ENCODE measurements at regions not wholly inside any gene's neighbourhood (a gene's known extent, or its start where the extent isn't known, plus 50 kb on each side); places are given as distances from the start of the nearest gene placed in this dataset.

GRCh38 chr1:175870217-175870616 is 126.8 kb upstream of the TNR start:
- H3K4me3 ChIP-seq = no peak overlapping the region
- WGBS, 4 donors = 56 to 67% (median 59%) methylated on average over 2 to 3 of the region's 3 CpGs
- H3K27me3 ChIP-seq = no peaks in the 10 kb centered on the region
- H3K9me3 ChIP-seq (replicated peaks in 1 of 3) = no peaks in the 10 kb centered on the region
- H3K27ac ChIP-seq = no peak overlapping the region
- no peaks in the 10 kb centered on the region for H3K36me3 ChIP-seq (replicated peaks in 1 of 2)
- no peak for DNase-seq
- no peaks in the 10 kb centered on the region for H3K4me1 ChIP-seq (replicated peaks in 1 of 2)
- intact Hi-C loops (cut with DNase I) = no loop called here
- no peak for TF ChIP-seq CTCF (IDR thresholded peaks at IDR 0.05)
- no peak for TF ChIP-seq POLR2A (IDR thresholded peaks at IDR 0.05)

- Histone ChIP-seq H3K9me3 (replicated peaks in 1 of 3) (no peaks in the 10 kb centered on the region), H3K4me3 (no peak overlapping the region), H3K27me3 (no peaks in the 10 kb centered on the region), H3K27ac (no peak overlapping the region), H3K36me3 (replicated peaks in 1 of 2) (no peaks in the 10 kb centered on the region), H3K4me1 (replicated peaks in 1 of 2) (no peaks in the 10 kb centered on the region)
- intact Hi-C loops (cut with DNase I) = no loop called here
- 50 to 67% (median 60%) methylated on average over 2 of the region's 2 CpGs for WGBS, 4 donors
- DNase-seq = no peak
- TF ChIP-seq POLR2A (IDR thresholded peaks at IDR 0.05) (no peak), CTCF (IDR thresholded peaks at IDR 0.05) (no peak)
Measured at GRCh38 chr1:175866776-175867175, 123.4 kb upstream of the TNR start.

GRCh38 chr1:175865041-175865766 is 121.8 kb upstream of the TNR start:
- Histone ChIP-seq H3K36me3 (replicated peaks in 1 of 2) (no peaks in the 10 kb centered on the region), H3K27ac (no peak overlapping the region), H3K27me3 (no peaks in the 10 kb centered on the region), H3K4me1 (replicated peaks in 1 of 2) (no peaks in the 10 kb centered on the region), H3K4me3 (no peak overlapping the region), H3K9me3 (replicated peaks in 1 of 3) (no peaks in the 10 kb centered on the region)
- DNase-seq = peak in 1 of 7 donors; percentile 18
- intact Hi-C loops (cut with DNase I) = no loop called here
- WGBS, 4 donors = 71 to 84% (median 76%) methylated on average over 6 of the region's 6 CpGs
- TF ChIP-seq CTCF (IDR thresholded peaks at IDR 0.05) (no peak), POLR2A (IDR thresholded peaks at IDR 0.05) (no peak)

GRCh38 chr1:175864625-175865024 is 121.2 kb upstream of the TNR start:
- no peak for TF ChIP-seq CTCF (IDR thresholded peaks at IDR 0.05)
- no peak for TF ChIP-seq POLR2A (IDR thresholded peaks at IDR 0.05)
- Histone ChIP-seq H3K9me3 (replicated peaks in 1 of 3) (no peaks in the 10 kb centered on the region), H3K27me3 (no peaks in the 10 kb centered on the region), H3K4me3 (no peak overlapping the region), H3K4me1 (replicated peaks in 1 of 2) (no peaks in the 10 kb centered on the region), H3K36me3 (replicated peaks in 1 of 2) (no peaks in the 10 kb centered on the region), H3K27ac (no peak overlapping the region)
- 46 to 62% (median 50%) methylated on average over 3 of the region's 3 CpGs for WGBS, 4 donors
- no peak for DNase-seq
- intact Hi-C loops (cut with DNase I) = no loop called here
